CMK (cell line): ENCODE measurements at regions not wholly inside any gene's neighbourhood (a gene's known extent, or its start where the extent isn't known, plus 50 kb on each side); places are given as distances from the start of the nearest gene placed in this dataset.
"Not testable (repeated sequence)": the region's sequence is repeated elsewhere in the genome, so short reads cannot be mapped to it uniquely, and the experiment has no call there.

Experiments used
- DNase-seq: peaks from one replicate; pipeline ENCODE4 v3.0.0-alpha.2; 2010; ENCODE audit warnings: low read depth

GRCh38 chr6:170096191-170096802 lies 194.6 kb downstream of the DLL1 start:
- no peak for DNase-seq

- no peak for DNase-seq
Measured at GRCh38 chr6:170095273-170095981, 195.5 kb downstream of the DLL1 start.

- no peak for DNase-seq
Measured at GRCh38 chr6:170094686-170095272, 196.1 kb downstream of the DLL1 start.

- DNase-seq: no peak
Measured at GRCh38 chr6:170093658-170094596, 197.0 kb downstream of the DLL1 start.

- no peak for DNase-seq
Measured at GRCh38 chr6:170093276-170093657, 197.6 kb downstream of the DLL1 start.

GRCh38 chr6:170092826-170093225 lies 198.1 kb downstream of the DLL1 start:
- no peak for DNase-seq

- DNase-seq: no peak
Measured at GRCh38 chr6:170091639-170092579, 199.0 kb downstream of the DLL1 start.

- DNase-seq: no peak
Measured at GRCh38 chr6:170091000-170091638, 199.8 kb downstream of the DLL1 start.

- DNase-seq: no peak
Measured at GRCh38 chr6:170090561-170090960, 200.3 kb downstream of the DLL1 start.

- no peak for DNase-seq
Measured at GRCh38 chr6:170089963-170090362, 200.9 kb downstream of the DLL1 start.

- DNase-seq: no peak
Measured at GRCh38 chr6:170088582-170088955, 202.3 kb downstream of the DLL1 start.

- peak; percentile 53 for DNase-seq
Measured at GRCh38 chr6:170087941-170088581, 202.8 kb downstream of the DLL1 start.

- not testable (repeated sequence) for DNase-seq
Measured at GRCh38 chr6:170087421-170087780, 203.5 kb downstream of the DLL1 start.

- DNase-seq: no peak
Measured at GRCh38 chr6:170086639-170087420, 204.0 kb downstream of the DLL1 start.

- DNase-seq: no peak
Measured at GRCh38 chr6:170085475-170086401, 205.1 kb downstream of the DLL1 start.

GRCh38 chr6:170084166-170084730 lies 206.6 kb downstream of the DLL1 start:
- no peak for DNase-seq

GRCh38 chr6:170083236-170084051 lies 207.4 kb downstream of the DLL1 start:
- no peak for DNase-seq
